ENCODE measurements at regions not wholly inside any gene's neighbourhood (a gene's known extent, or its start where the extent isn't known, plus 50 kb on each side); places are given as distances from the start of the nearest gene placed in this dataset.

- Histone ChIP-seq H2AK5ac (ENCODE audit: low read depth, low read length) (no peak overlapping the region), H3K27me3 (ENCODE audit: control insufficient read depth, insufficient read depth, low read length) (no peaks in the 10 kb centered on the region), H4K20me1 (ENCODE audit: insufficient read depth, low read length) (no peaks in the 10 kb centered on the region), H2AK9ac (replicated peaks; ENCODE audit: low read depth, low read length, poor library complexity) (no peak overlapping the region), H3K4ac (ENCODE audit: low read depth, low read length) (no peak overlapping the region), H2BK15ac (ENCODE audit: low read depth, low read length) (no peak overlapping the region), H3K36me3 (ENCODE audit: control insufficient read depth, insufficient read depth, low read length) (no peaks in the 10 kb centered on the region), H3K14ac (replicated peaks; ENCODE audit: low read depth, low read length) (no peak overlapping the region), H2BK120ac (ENCODE audit: low read depth, low read length) (no peak overlapping the region), H4K8ac (ENCODE audit: low read depth in 2 of 2, low read length in 2 of 2) (no peak overlapping the region), H3K27ac (ENCODE audit: insufficient read depth, low read length) (no peak overlapping the region), H3K23ac (ENCODE audit: low read depth, low read length) (no peak overlapping the region), H3K4me3 (ENCODE audit: insufficient read depth, low read depth, low read length) (no peak overlapping the region), H2BK20ac (ENCODE audit: low read depth, low read length) (no peak overlapping the region), H3K18ac (ENCODE audit: low read depth, low read length) (no peak overlapping the region), H3K4me2 (ENCODE audit: low read depth, low read length) (no peak overlapping the region), H4K5ac (ENCODE audit: low read depth, low read length) (no peak overlapping the region), H3K9me3 (ENCODE audit: control insufficient read depth, insufficient read depth, low read length) (no peaks in the 10 kb centered on the region), H3K9ac (ENCODE audit: low read depth, low read length) (no peak overlapping the region), H2BK5ac (ENCODE audit: low read depth, low read length, poor library complexity, severe bottlenecking) (no peak overlapping the region), H3K4me1 (ENCODE audit: control insufficient read depth, insufficient read depth, low read length) (no peaks in the 10 kb centered on the region), H3K79me1 (ENCODE audit: low read depth in 1 of 2, low read length in 2 of 2) (no peaks in the 10 kb centered on the region), H3K9me1 (ENCODE audit: insufficient read depth, low read length) (no peaks in the 10 kb centered on the region), H4K91ac (ENCODE audit: insufficient read depth, low read depth, low read length) (no peak overlapping the region), H3K56ac (ENCODE audit: extremely low read depth, insufficient read depth, low read length) (no peak overlapping the region), H2AFZ (replicated peaks; ENCODE audit: low read length, poor library complexity) (no peak overlapping the region)
- ATAC-seq (ENCODE audit: low read depth) = no peak
- no TSS peak for BruUV-seq (replicated peaks)
- DNase-seq = no peak
- dilution Hi-C loops (cut with HindIII; ENCODE audit: low sequenced_read_pairs, unreplicated experiment) = no loop called here
- WGBS, 2 experiments (ENCODE audit: extremely low coverage in 2 of 2, insufficient read length in 1 of 2) = 40% methylated on average over 1 of the region's 6 CpGs; no CpG with 5 or more reads in 1 of the 2 experiments
- TF ChIP-seq POLR2A (IDR thresholded peaks at IDR 0.05; ENCODE audit: low read depth, low read length) = no peak
- TF ChIP-seq RCOR1 (IDR thresholded peaks at IDR 0.05; ENCODE audit: insufficient replicate concordance, low read length) = no peak
- TF ChIP-seq NFE2L2 (IDR thresholded peaks at IDR 0.05; ENCODE audit: low read depth, low read length) = no peak
- no peak for TF ChIP-seq CTCF (conservative IDR thresholded peaks at IDR 0.05; ENCODE audit: low read depth, low read length)
- no peak for TF ChIP-seq BHLHE40 (IDR thresholded peaks at IDR 0.05; ENCODE audit: low read depth, low read length)
- TF ChIP-seq MAZ (IDR thresholded peaks at IDR 0.05; ENCODE audit: borderline replicate concordance, low read depth, low read length) = no peak
- TF ChIP-seq ELK1 (IDR thresholded peaks at IDR 0.05; ENCODE audit: borderline replicate concordance, low read depth, low read length) = no peak
- TF ChIP-seq RFX5 (IDR thresholded peaks at IDR 0.05; ENCODE audit: low read depth, low read length) = no peak
- TF ChIP-seq FOS (IDR thresholded peaks at IDR 0.05; ENCODE audit: low read depth, low read length) = no peak
- no peak for TF ChIP-seq CEBPB (IDR thresholded peaks at IDR 0.05; ENCODE audit: low read depth, low read length)
- no peak for TF ChIP-seq RAD21 (IDR thresholded peaks at IDR 0.05; ENCODE audit: low read length)
- no peak for TF ChIP-seq USF2 (IDR thresholded peaks at IDR 0.05; ENCODE audit: low read depth, low read length)
- ChIA-PET POLR2A (ENCODE audit: unreplicated experiment) (no interaction called here), CTCF (no interaction called here)
- intact Hi-C loops (cut with micrococcal nuclease) = no loop called here
- in situ Hi-C loops (cut with MboI; ENCODE audit: low sequenced_read_pairs) = no loop called here
Measured at GRCh38 chr7:118029826-118030422, 154.0 kb upstream of the LSM8 start.

Data from IMR-90 (cell line).